GM21423 (cell line): ENCODE measurements at regions not wholly inside any gene's neighbourhood (a gene's known extent, or its start where the extent isn't known, plus 50 kb on each side); places are given as distances from the start of the nearest gene placed in this dataset.

ENCODE experiments used
- ATAC-seq: cut with Tn5 transposase; IDR thresholded peaks from one replicate; pipeline ENCODE4 v1.9.1; 2021; ENCODE audit warnings: mild to moderate bottlenecking, moderate library complexity; ENCODE audit not compliant: unreplicated experiment

GRCh38 chr18:24560511-24560981 lies 100.1 kb downstream of the HRH4 start:
- ATAC-seq: no peak

- no peak for ATAC-seq
Observed at GRCh38 chr18:24561369-24561965, 101.0 kb downstream of the HRH4 start.

- ATAC-seq: no peak
Observed at GRCh38 chr18:24567199-24567598, 106.8 kb downstream of the HRH4 start.

GRCh38 chr18:24570716-24571115 lies 110.3 kb downstream of the HRH4 start:
- no peak for ATAC-seq

- no peak for ATAC-seq
Observed at GRCh38 chr18:24582771-24583170, 122.3 kb downstream of the HRH4 start.

GRCh38 chr18:24584205-24584604 lies 123.8 kb downstream of the HRH4 start:
- ATAC-seq: no peak

GRCh38 chr18:24584813-24585212 lies 124.4 kb downstream of the HRH4 start:
- ATAC-seq: no peak

GRCh38 chr18:24585996-24586566 lies 125.6 kb downstream of the HRH4 start:
- no peak for ATAC-seq

- no peak for ATAC-seq
Observed at GRCh38 chr18:24586662-24587360, 126.4 kb downstream of the HRH4 start.

- ATAC-seq: no peak
Observed at GRCh38 chr18:24588440-24588839, 128.0 kb downstream of the HRH4 start.

GRCh38 chr18:24590946-24591345 lies 130.5 kb downstream of the HRH4 start:
- ATAC-seq: no peak

GRCh38 chr18:24593401-24593800 lies 133.0 kb downstream of the HRH4 start:
- no peak for ATAC-seq

GRCh38 chr18:24593886-24594285 lies 133.4 kb downstream of the HRH4 start:
- ATAC-seq: no peak

GRCh38 chr18:24595561-24596031 lies 135.2 kb downstream of the HRH4 start:
- no peak for ATAC-seq

- ATAC-seq: no peak
Observed at GRCh38 chr18:24600076-24600654, 139.7 kb downstream of the HRH4 start.

- no peak for ATAC-seq
Observed at GRCh38 chr18:24601585-24601984, 141.1 kb downstream of the HRH4 start.

GRCh38 chr18:24602201-24602600 lies 141.8 kb downstream of the HRH4 start:
- ATAC-seq: no peak

GRCh38 chr18:24603151-24603550 lies 142.7 kb downstream of the HRH4 start:
- ATAC-seq: no peak

GRCh38 chr18:24605444-24605843 lies 145.0 kb downstream of the HRH4 start:
- no peak for ATAC-seq

- ATAC-seq: no peak
Observed at GRCh38 chr18:24609254-24609653, 148.8 kb downstream of the HRH4 start.

- ATAC-seq: no peak
Observed at GRCh38 chr18:24611075-24611474, 150.6 kb downstream of the HRH4 start.
